ENCODE measurements at regions not wholly inside any gene's neighbourhood (a gene's known extent, or its start where the extent isn't known, plus 50 kb on each side); places are given as distances from the start of the nearest gene placed in this dataset.

- Histone ChIP-seq H3K4me1 (ENCODE audit: control insufficient read depth in 2 of 2, insufficient read depth in 2 of 2, low read length in 2 of 2) (no peaks in the 10 kb centered on the region), H2AFZ (ENCODE audit: insufficient read depth, low read depth, low read length, poor library complexity, severe bottlenecking) (no peak overlapping the region), H3K79me2 (ENCODE audit: control insufficient read depth, insufficient read depth, low read length) (no peaks in the 10 kb centered on the region), H3K36me3 (replicated peaks in 1 of 2; ENCODE audit: control extremely low read depth in 1 of 2, control insufficient read depth in 1 of 2, extremely low read depth in 1 of 2, insufficient read depth in 2 of 2, low read length in 1 of 2) (no peaks in the 10 kb centered on the region), H3K4me3 (ENCODE audit: control extremely low read depth in 1 of 5, extremely low read depth in 1 of 5, insufficient read depth in 1 of 5, low read depth in 2 of 5, low read length in 4 of 5) (no peak overlapping the region), H3K9me3 (ENCODE audit: control extremely low read depth in 1 of 3, control insufficient read depth in 2 of 3, insufficient read depth in 1 of 3, low read length in 2 of 3) (peaks cover 0 to 4% (median 0%) of the 10 kb centered on the region in 3 donors), H3K27me3 (replicated peaks in 1 of 4; ENCODE audit: control extremely low read depth in 1 of 4, control insufficient read depth in 3 of 4, insufficient read depth in 4 of 4, low read length in 3 of 4) (no peaks in the 10 kb centered on the region), H4K20me1 (ENCODE audit: control insufficient read depth, insufficient read depth, low read length, poor library complexity, severe bottlenecking) (no peaks in the 10 kb centered on the region), H3K9ac (ENCODE audit: low read length) (no peak overlapping the region), H3K4me2 (replicated peaks; ENCODE audit: low read depth, low read length, poor library complexity, severe bottlenecking) (no peak overlapping the region), H3K27ac (ENCODE audit: low read length in 2 of 2) (no peak overlapping the region)
- Mint-ChIP-seq H3K4me1 (no peaks in the 10 kb centered on the region), H3K27me3 (no peaks in the 10 kb centered on the region), H3K4me3 (no peak overlapping the region), H3K9me3 (ENCODE audit: insufficient read depth) (peaks cover 4% of the 10 kb centered on the region), H3K27ac (no peak overlapping the region)
- TF ChIP-seq, protein P1, sequence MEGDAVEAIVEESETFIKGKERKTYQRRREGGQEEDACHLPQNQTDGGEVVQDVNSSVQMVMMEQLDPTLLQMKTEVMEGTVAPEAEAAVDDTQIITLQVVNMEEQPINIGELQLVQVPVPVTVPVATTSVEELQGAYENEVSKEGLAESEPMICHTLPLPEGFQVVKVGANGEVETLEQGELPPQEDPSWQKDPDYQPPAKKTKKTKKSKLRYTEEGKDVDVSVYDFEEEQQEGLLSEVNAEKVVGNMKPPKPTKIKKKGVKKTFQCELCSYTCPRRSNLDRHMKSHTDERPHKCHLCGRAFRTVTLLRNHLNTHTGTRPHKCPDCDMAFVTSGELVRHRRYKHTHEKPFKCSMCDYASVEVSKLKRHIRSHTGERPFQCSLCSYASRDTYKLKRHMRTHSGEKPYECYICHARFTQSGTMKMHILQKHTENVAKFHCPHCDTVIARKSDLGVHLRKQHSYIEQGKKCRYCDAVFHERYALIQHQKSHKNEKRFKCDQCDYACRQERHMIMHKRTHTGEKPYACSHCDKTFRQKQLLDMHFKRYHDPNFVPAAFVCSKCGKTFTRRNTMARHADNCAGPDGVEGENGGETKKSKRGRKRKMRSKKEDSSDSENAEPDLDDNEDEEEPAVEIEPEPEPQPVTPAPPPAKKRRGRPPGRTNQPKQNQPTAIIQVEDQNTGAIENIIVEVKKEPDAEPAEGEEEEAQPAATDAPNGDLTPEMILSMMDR (IDR thresholded peaks at IDR 0.05): no peak
- TF ChIP-seq EZH2 (IDR thresholded peaks at IDR 0.05; ENCODE audit: borderline replicate concordance, insufficient read depth, low read depth, low read length, poor library complexity, severe bottlenecking): no peak
- ATAC-seq (ENCODE audit: low read depth) (no peak), DNase-seq (no peak)
- intact Hi-C loops (cut with micrococcal nuclease): no loop called here
- ChIA-PET POLR2A (no interaction called here), CTCF (no interaction called here)
- no CpG with 5 or more reads among the region's 3 CpGs for WGBS (ENCODE audit: insufficient coverage)
Observed at GRCh38 chr2:123080331-123080730, 944.8 kb upstream of the CNTNAP5 start.

DNA sequence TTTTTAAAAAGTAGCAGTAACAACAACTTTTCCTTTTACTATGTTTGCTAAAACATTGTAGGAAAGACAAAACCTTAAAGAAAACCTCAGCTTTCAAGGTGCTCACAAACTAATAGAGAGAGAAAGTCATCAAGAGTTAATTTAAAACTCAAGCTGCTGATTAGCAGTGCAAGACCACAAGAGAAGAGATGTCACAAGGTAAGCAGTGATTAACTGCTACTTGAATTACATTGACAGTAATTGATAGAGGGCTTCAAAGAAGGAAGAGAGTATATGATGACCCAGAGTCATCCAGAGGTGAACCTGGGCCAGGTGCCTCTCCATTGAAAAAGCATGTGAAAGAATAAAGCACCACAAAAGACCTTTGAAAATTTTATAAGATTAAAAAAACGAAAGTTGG, 939.6 kb upstream of the CNTNAP5 start:
- no peak overlapping the region for H3K27ac Mint-ChIP-seq
- Histone ChIP-seq H3K4me2 (replicated peaks; ENCODE audit: low read depth, low read length, poor library complexity, severe bottlenecking) (no peak overlapping the region), H2AFZ (ENCODE audit: insufficient read depth, low read depth, low read length, poor library complexity, severe bottlenecking) (no peak overlapping the region), H3K4me3 (ENCODE audit: control extremely low read depth in 1 of 5, extremely low read depth in 1 of 5, insufficient read depth in 1 of 5, low read depth in 2 of 5, low read length in 4 of 5) (no peak overlapping the region), H3K79me2 (ENCODE audit: control insufficient read depth, insufficient read depth, low read length) (no peaks in the 10 kb centered on the region), H4K20me1 (ENCODE audit: control insufficient read depth, insufficient read depth, low read length, poor library complexity, severe bottlenecking) (no peaks in the 10 kb centered on the region), H3K9me3 (ENCODE audit: control extremely low read depth in 1 of 3, control insufficient read depth in 2 of 3, insufficient read depth in 1 of 3, low read length in 2 of 3) (peaks cover 0 to 4% (median 0%) of the 10 kb centered on the region in 3 donors), H3K36me3 (replicated peaks in 1 of 2; ENCODE audit: control extremely low read depth in 1 of 2, control insufficient read depth in 1 of 2, extremely low read depth in 1 of 2, insufficient read depth in 2 of 2, low read length in 1 of 2) (no peaks in the 10 kb centered on the region), H3K9ac (ENCODE audit: low read length) (no peak overlapping the region), H3K4me1 (ENCODE audit: control insufficient read depth in 2 of 2, insufficient read depth in 2 of 2, low read length in 2 of 2) (no peaks in the 10 kb centered on the region), H3K27ac (ENCODE audit: low read length in 2 of 2) (no peak overlapping the region), H3K27me3 (replicated peaks in 1 of 4; ENCODE audit: control extremely low read depth in 1 of 4, control insufficient read depth in 3 of 4, insufficient read depth in 4 of 4, low read length in 3 of 4) (no peaks in the 10 kb centered on the region)
- H3K4me1 Mint-ChIP-seq: no peaks in the 10 kb centered on the region
- H3K4me3 Mint-ChIP-seq: no peak overlapping the region
- intact Hi-C loops (cut with micrococcal nuclease): no loop called here
- TF ChIP-seq EZH2 (IDR thresholded peaks at IDR 0.05; ENCODE audit: borderline replicate concordance, insufficient read depth, low read depth, low read length, poor library complexity, severe bottlenecking): no peak
- TF ChIP-seq, protein P1 (IDR thresholded peaks at IDR 0.05): no peak
- ChIA-PET POLR2A (no interaction called here), CTCF (no interaction called here)
- H3K27me3 Mint-ChIP-seq: no peaks in the 10 kb centered on the region
- DNase-seq (no peak), ATAC-seq (ENCODE audit: low read depth) (no peak)
- no peaks in the 10 kb centered on the region for H3K9me3 Mint-ChIP-seq (ENCODE audit: insufficient read depth)
- no CpG with 5 or more reads among the region's 1 CpG for WGBS (ENCODE audit: insufficient coverage)
